Hypothalamus (tissue), 51 donors: ENCODE measurements at regions not wholly inside any gene's neighbourhood (a gene's known extent, or its start where the extent isn't known, plus 50 kb on each side); places are given as distances from the start of the nearest gene placed in this dataset.

ENCODE experiments used
- DNase-seq, 51 donors: peaks; one replicate each; lab custom pipeline; 2025; lab: John Stamatoyannopoulos, UW

DNA sequence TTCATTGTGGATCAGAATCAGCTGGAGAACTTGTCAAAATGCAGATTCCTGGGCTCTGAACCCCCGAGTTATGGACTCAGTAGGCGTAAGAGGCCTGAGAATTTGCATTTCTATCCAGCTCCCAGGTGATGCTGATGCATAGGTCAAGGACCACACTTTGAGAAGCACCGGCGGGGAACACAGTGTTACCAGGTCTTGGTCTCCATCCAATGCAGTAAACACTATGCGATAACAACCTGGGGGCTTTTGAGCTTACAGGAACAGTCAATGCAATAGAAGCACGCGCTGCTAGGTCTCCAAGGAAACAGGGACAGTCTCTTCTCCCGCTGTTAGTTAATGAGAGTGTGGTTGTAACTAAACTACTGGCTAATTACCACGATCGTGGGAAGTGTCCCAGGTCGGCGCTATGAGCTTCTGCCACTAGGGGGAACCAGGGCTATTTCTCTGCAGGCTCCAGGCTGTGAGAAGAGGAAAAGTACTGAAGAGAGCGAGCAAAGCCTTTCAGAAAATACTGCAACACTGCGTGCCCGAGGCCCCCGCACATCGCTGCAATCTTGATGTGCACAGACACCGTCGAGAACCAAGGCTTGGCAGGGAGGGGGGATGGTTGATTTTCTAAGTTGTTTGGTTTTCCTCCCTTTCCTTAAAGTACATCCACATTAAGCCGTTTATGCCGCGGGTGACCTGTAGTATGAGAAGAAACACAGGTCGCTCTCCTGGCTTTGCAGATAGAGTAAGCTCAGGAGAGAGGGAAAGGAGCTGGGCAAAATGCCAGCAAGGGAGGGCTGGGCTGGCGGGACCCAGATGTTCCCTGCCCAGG is 52.0 kb upstream of the KCNA1 start:
- DNase-seq = peak in 45 of 51 donors; percentile 8 to 88 (median 52)

DNA sequence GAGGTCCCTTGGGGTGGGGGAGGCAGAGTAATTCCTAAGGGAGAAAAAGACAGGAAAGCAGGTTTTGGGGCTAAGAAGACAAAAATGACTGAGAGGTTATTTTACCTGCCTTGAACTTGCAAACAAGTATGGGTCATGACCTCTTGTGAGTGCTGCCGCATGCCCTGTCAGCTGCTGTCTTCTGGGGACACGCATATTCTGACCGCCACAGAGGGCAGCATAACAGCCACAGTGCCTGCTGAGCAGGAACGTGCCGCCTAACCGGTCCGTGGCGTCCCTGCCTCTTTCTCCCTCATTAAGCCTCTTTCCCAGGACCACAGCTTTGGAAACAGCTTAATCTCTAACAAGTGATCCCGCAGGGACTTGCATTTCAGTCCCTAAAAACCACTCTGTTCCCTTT is 51.3 kb upstream of the KCNA1 start:
- DNase-seq = peak in 16 of 51 donors; percentile 5 to 44 (median 20)

DNA sequence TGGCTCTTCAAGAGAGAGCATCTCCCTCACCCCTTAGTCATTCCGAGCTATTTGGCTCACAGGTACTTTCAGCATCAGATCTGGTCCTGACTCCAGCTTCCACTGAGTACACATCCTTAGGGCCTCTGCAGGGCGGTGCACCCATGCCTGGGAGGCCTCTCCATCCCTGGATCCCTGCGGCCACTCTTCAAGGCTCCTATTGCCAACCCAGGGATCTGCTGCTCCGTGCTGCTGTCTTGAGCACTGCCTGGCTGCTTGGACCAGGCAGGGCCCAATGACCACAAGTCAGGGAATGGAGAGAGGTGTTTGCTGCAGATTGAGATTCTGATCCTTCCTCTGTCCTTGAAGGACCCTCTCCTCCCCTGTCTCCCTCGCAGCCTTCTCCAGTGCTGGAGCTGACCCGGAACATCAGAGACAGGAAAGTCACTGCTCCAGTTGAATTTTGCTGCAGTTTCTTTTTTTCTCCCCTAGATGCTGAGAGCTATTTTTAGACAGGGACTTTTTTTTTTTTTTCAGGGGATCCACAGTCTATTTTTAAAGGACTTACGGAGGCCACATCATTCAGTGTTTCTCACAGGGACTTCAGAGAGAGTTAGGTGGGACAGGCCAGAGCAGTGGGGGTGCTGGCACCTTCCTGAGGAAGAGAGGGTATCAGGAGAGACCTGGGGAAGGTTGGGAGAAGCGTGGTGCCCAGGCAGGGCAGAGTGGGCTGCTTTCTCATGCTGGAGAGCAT is 50.1 kb upstream of the KCNA1 start:
- no peak for DNase-seq
